H9 (cell line): ENCODE measurements at regions not wholly inside any gene's neighbourhood (a gene's known extent, or its start where the extent isn't known, plus 50 kb on each side); places are given as distances from the start of the nearest gene placed in this dataset.

Experiments used
- DNase-seq: peaks from one replicate; pipeline ENCODE4 v3.0.0-alpha.2; 2017
- H2AFZ ChIP-seq: one replicate; pipeline ENCODE4 v1.6.1; 2013; ENCODE audit warnings: mild to moderate bottlenecking, low read length, control low read depth, moderate library complexity
- H2AK5ac ChIP-seq: 2 replicates; pipeline ENCODE4 v1.6.1; 2013; ENCODE audit warnings: low read length, control low read depth, mixed read lengths; ENCODE audit not compliant: insufficient read length
- H2BK120ac ChIP-seq: one replicate; pipeline ENCODE4 v1.6.1; 2013; ENCODE audit warnings: low read depth, mild to moderate bottlenecking, low read length, control low read depth, inconsistent platforms; ENCODE audit not compliant: poor library complexity, severe bottlenecking
- H2BK12ac ChIP-seq: 2 replicates; pipeline ENCODE4 v1.6.1; 2013; ENCODE audit warnings: low read length, control low read depth, mixed read lengths, low read depth; ENCODE audit not compliant: insufficient read length
- H2BK15ac ChIP-seq: 2 replicates; pipeline ENCODE4 v1.6.1; 2013; ENCODE audit warnings: low read depth, low read length, control low read depth
- H2BK20ac ChIP-seq: one replicate; pipeline ENCODE4 v1.6.1; 2013; ENCODE audit warnings: low read depth, mild to moderate bottlenecking, low read length, control low read depth, inconsistent platforms; ENCODE audit not compliant: poor library complexity, severe bottlenecking
- H2BK5ac ChIP-seq: 2 replicates; pipeline ENCODE4 v1.6.1; 2013; ENCODE audit warnings: low read length, control low read depth, mixed read lengths; ENCODE audit not compliant: insufficient read length
- H3K14ac ChIP-seq: 2 replicates; pipeline ENCODE4 v1.6.1; 2013; ENCODE audit warnings: low read length, control low read depth; ENCODE audit not compliant: insufficient read depth
- H3K18ac ChIP-seq: 2 replicates; pipeline ENCODE4 v1.6.1; 2013; ENCODE audit warnings: low read depth, mild to moderate bottlenecking, mixed read lengths, low read length, control low read depth; ENCODE audit not compliant: insufficient read length
- H3K23ac ChIP-seq: 2 replicates; pipeline ENCODE4 v1.6.1; 2013; ENCODE audit warnings: low read length, control low read depth, mixed read lengths, low read depth; ENCODE audit not compliant: insufficient read length
- H3K23me2 ChIP-seq: 2 replicates; pipeline ENCODE4 v1.6.1; 2013; ENCODE audit warnings: low read depth, mild to moderate bottlenecking, mixed read lengths, low read length, control low read depth; ENCODE audit not compliant: insufficient read length, poor library complexity, severe bottlenecking
- H3K27ac ChIP-seq: 2 replicates; pipeline ENCODE4 v1.5.1; 2013; ENCODE audit warnings: low read length, control low read depth, mixed read lengths, low read depth; ENCODE audit not compliant: insufficient read length
- H3K27me3 ChIP-seq: 2 replicates; pipeline ENCODE4 v1.6.1; 2013; ENCODE audit warnings: low read length, control low read depth, inconsistent platforms; ENCODE audit not compliant: insufficient read depth
- H3K4ac ChIP-seq: 2 replicates; pipeline ENCODE4 v1.6.1; 2013; ENCODE audit warnings: low read depth, mild to moderate bottlenecking, control low read depth, inconsistent platforms, low read length, moderate library complexity
- H3K4me1 ChIP-seq: 2 replicates; pipeline ENCODE4 v1.6.1; 2013; ENCODE audit warnings: low read length, control low read depth, inconsistent platforms; ENCODE audit not compliant: insufficient read depth
- H3K4me2 ChIP-seq: 2 replicates; pipeline ENCODE4 v1.6.1; 2013; ENCODE audit warnings: low read length, control low read depth, mixed read lengths; ENCODE audit not compliant: insufficient read length, insufficient read depth
- H3K56ac ChIP-seq: 2 replicates; pipeline ENCODE4 v1.6.1; 2013; ENCODE audit warnings: low read depth, mild to moderate bottlenecking, mixed read lengths, low read length, control low read depth; ENCODE audit not compliant: insufficient read length
- H3K79me1 ChIP-seq: 2 replicates; pipeline ENCODE4 v1.6.1; 2013; ENCODE audit warnings: low read depth, mild to moderate bottlenecking, moderate library complexity, low read length, control low read depth, inconsistent platforms; ENCODE audit not compliant: insufficient read depth, poor library complexity, severe bottlenecking
- H3K79me2 ChIP-seq: 2 replicates; pipeline ENCODE4 v1.6.1; 2013; ENCODE audit warnings: low read length, control low read depth, inconsistent platforms; ENCODE audit not compliant: insufficient read depth
- H3K9ac ChIP-seq: 2 replicates; pipeline ENCODE4 v1.6.1; 2013; ENCODE audit warnings: low read length, control low read depth, mixed read lengths; ENCODE audit not compliant: insufficient read length; ENCODE audit errors: extremely low read depth
- H3K9me3 ChIP-seq: one replicate; pipeline ENCODE4 v1.6.1; 2013; ENCODE audit warnings: low read depth, low read length, inconsistent platforms; ENCODE audit not compliant: control insufficient read depth
- H3T11ph ChIP-seq: one replicate; pipeline ENCODE4 v1.6.1; 2013; ENCODE audit warnings: mild to moderate bottlenecking, low read length, control low read depth, inconsistent platforms
- H4K20me1 ChIP-seq: one replicate; pipeline ENCODE4 v1.6.1; 2013; ENCODE audit not compliant: control insufficient read depth, insufficient read length, insufficient read depth
- H4K5ac ChIP-seq: 2 replicates; pipeline ENCODE4 v1.6.1; 2013; ENCODE audit warnings: low read depth, mild to moderate bottlenecking, mixed read lengths, low read length, control low read depth; ENCODE audit not compliant: insufficient read length
- H4K8ac ChIP-seq: replicated peaks from 2 replicates; pipeline ENCODE4 v1.6.1; 2013; ENCODE audit warnings: low read length, control low read depth, mixed read lengths, low read depth; ENCODE audit not compliant: insufficient read length
- H4K91ac ChIP-seq: 2 replicates; pipeline ENCODE4 v1.6.1; 2013; ENCODE audit warnings: low read depth, mild to moderate bottlenecking, moderate library complexity, mixed read lengths, low read length, control low read depth; ENCODE audit not compliant: insufficient read length
- H3K27ac Mint-ChIP-seq, 3 experiments: 2 replicates in 2 of 3; 3 replicates in 1 of 3; pipeline ENCODE4 v1.8.0; 2020 to 2021; ENCODE audit warnings: mixed read lengths in 3 of 3, mild to moderate bottlenecking in 1 of 3, moderate library complexity in 1 of 3
- H3K27me3 Mint-ChIP-seq: 2 replicates; pipeline ENCODE4 v1.8.0; 2021; ENCODE audit warnings: low read depth, mild to moderate bottlenecking, moderate library complexity, mixed read lengths
- H3K36me3 Mint-ChIP-seq, 3 experiments: 2 replicates in 2 of 3; 3 replicates in 1 of 3; pipeline ENCODE4 v1.8.0; 2020 to 2021; ENCODE audit warnings: low read depth in 3 of 3, mixed read lengths in 3 of 3; ENCODE audit not compliant: insufficient read depth in 1 of 3
- H3K4me1 Mint-ChIP-seq, 2 experiments: 2 replicates each; pipeline ENCODE4 v1.8.0; 2020; ENCODE audit warnings: mixed read lengths in 2 of 2
- H3K4me3 Mint-ChIP-seq, 2 experiments: 2 replicates in 1 of 2; 3 replicates in 1 of 2; pipeline ENCODE4 v1.8.0; 2020 to 2021; ENCODE audit warnings: mild to moderate bottlenecking in 2 of 2, mixed read lengths in 2 of 2, moderate library complexity in 1 of 2
- H3K9me3 Mint-ChIP-seq, 2 experiments: 2 replicates in 1 of 2; 3 replicates in 1 of 2; pipeline ENCODE4 v1.8.0; 2020; ENCODE audit warnings: mild to moderate bottlenecking in 2 of 2, mixed read lengths in 2 of 2, moderate library complexity in 1 of 2
- WGBS: extraction: QIAGEN DNeasy Blood & Tissue Kit; methylation state at CpG from one replicate; pipeline ENCODE4 v1.1.7; 2013; ENCODE audit warnings: missing lambda C conversion rate, low lambda C conversion rate, mixed read lengths; ENCODE audit not compliant: insufficient read length; ENCODE audit errors: extremely low coverage; 5-methylcytosine and 5-hydroxymethylcytosine counted together
- TF ChIP-seq, protein P1 (sequence below): fragments of 200-600 bp; sonication (generic); conservative IDR thresholded peaks from 3 replicates; pipeline ENCODE4 v1.8.0; 2021; ENCODE audit warnings: antibody characterized with exemption, mild to moderate bottlenecking

DNA sequence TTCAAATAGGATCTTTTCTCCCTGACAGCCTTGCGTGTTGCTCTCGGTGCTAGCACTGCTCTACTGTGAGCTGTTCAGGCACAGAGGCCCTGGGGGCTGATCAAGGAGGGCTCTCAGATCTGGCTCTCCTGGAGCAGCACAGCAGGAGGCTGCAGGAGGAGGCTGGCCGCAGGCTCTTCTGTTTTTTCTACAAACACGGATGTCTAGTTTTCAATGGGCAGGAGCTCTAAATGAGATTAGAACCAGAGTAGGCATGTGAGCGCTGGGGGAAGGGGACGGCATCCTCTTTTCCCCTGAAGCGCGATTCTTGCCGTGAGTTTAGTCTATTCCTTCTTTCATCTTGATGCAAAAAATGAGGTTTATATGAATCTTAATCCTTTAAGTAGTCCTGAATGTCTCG lies 61.7 kb upstream of the IRX4 start:
- H3K4me2 ChIP-seq = no peak overlapping the region
- no peak overlapping the region for H2AFZ ChIP-seq
- no peak overlapping the region for H3K56ac ChIP-seq
- H3K4me3 Mint-ChIP-seq = no peak overlapping the region
- H3K27ac ChIP-seq = no peak overlapping the region
- no peaks in the 10 kb centered on the region for H3K79me2 ChIP-seq
- TF ChIP-seq, protein P1, sequence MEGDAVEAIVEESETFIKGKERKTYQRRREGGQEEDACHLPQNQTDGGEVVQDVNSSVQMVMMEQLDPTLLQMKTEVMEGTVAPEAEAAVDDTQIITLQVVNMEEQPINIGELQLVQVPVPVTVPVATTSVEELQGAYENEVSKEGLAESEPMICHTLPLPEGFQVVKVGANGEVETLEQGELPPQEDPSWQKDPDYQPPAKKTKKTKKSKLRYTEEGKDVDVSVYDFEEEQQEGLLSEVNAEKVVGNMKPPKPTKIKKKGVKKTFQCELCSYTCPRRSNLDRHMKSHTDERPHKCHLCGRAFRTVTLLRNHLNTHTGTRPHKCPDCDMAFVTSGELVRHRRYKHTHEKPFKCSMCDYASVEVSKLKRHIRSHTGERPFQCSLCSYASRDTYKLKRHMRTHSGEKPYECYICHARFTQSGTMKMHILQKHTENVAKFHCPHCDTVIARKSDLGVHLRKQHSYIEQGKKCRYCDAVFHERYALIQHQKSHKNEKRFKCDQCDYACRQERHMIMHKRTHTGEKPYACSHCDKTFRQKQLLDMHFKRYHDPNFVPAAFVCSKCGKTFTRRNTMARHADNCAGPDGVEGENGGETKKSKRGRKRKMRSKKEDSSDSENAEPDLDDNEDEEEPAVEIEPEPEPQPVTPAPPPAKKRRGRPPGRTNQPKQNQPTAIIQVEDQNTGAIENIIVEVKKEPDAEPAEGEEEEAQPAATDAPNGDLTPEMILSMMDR = no peak
- H2BK120ac ChIP-seq = no peak overlapping the region
- no peaks in the 10 kb centered on the region for H3K9me3 ChIP-seq
- no peak overlapping the region for H2BK20ac ChIP-seq
- no peaks in the 10 kb centered on the region; a peak in 1 of 5 replicates for H3K9me3 Mint-ChIP-seq
- no peak for DNase-seq
- no peaks in the 10 kb centered on the region; a peak in 1 of 7 replicates for H3K36me3 Mint-ChIP-seq
- H3K9ac ChIP-seq = no peak overlapping the region
- no peak overlapping the region for H2BK5ac ChIP-seq
- no CpG with 5 or more reads among the region's 10 CpGs for WGBS
- peaks cover 16 to 19% of the 10 kb centered on the region in 2 experiments for H3K4me1 Mint-ChIP-seq
- H2BK15ac ChIP-seq = no peak overlapping the region
- H4K91ac ChIP-seq = no peak overlapping the region
- no peak overlapping the region for H3K23ac ChIP-seq
- no peak overlapping the region for H3K4ac ChIP-seq
- no peaks in the 10 kb centered on the region for H4K20me1 ChIP-seq
- peaks cover 27% of the 10 kb centered on the region for H3K27me3 Mint-ChIP-seq
- H3K4me1 ChIP-seq = no peaks in the 10 kb centered on the region
- H4K8ac ChIP-seq = no peak overlapping the region
- H2BK12ac ChIP-seq = no peak overlapping the region
- H3K27me3 ChIP-seq = no peaks in the 10 kb centered on the region
- H3K14ac ChIP-seq = no peak overlapping the region
- no peak overlapping the region for H2AK5ac ChIP-seq
- H4K5ac ChIP-seq = no peak overlapping the region
- no peak overlapping the region for H3K27ac Mint-ChIP-seq
- no peaks in the 10 kb centered on the region for H3K23me2 ChIP-seq
- no peak overlapping the region for H3T11ph ChIP-seq
- no peaks in the 10 kb centered on the region for H3K79me1 ChIP-seq
- H3K18ac ChIP-seq = no peak overlapping the region
